ENCODE measurements at regions not wholly inside any gene's neighbourhood (a gene's known extent, or its start where the extent isn't known, plus 50 kb on each side); places are given as distances from the start of the nearest gene placed in this dataset.

GRCh38 chr1:189866606-189867005 lies 611.1 kb downstream of the BRINP3 start:
- no peak overlapping the region for H2AFZ ChIP-seq (ENCODE audit: low read depth, low read length)
- H3K36me3 ChIP-seq (replicated peaks; ENCODE audit: low read depth, low read length) = no peaks in the 10 kb centered on the region
- no peak overlapping the region for H3K27ac ChIP-seq (ENCODE audit: low read length)
- TF ChIP-seq, protein P1, sequence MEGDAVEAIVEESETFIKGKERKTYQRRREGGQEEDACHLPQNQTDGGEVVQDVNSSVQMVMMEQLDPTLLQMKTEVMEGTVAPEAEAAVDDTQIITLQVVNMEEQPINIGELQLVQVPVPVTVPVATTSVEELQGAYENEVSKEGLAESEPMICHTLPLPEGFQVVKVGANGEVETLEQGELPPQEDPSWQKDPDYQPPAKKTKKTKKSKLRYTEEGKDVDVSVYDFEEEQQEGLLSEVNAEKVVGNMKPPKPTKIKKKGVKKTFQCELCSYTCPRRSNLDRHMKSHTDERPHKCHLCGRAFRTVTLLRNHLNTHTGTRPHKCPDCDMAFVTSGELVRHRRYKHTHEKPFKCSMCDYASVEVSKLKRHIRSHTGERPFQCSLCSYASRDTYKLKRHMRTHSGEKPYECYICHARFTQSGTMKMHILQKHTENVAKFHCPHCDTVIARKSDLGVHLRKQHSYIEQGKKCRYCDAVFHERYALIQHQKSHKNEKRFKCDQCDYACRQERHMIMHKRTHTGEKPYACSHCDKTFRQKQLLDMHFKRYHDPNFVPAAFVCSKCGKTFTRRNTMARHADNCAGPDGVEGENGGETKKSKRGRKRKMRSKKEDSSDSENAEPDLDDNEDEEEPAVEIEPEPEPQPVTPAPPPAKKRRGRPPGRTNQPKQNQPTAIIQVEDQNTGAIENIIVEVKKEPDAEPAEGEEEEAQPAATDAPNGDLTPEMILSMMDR (IDR thresholded peaks at IDR 0.05; ENCODE audit: low read depth, low read length) = no peak
- no peak for TF ChIP-seq EZH2phosphoT487 (IDR thresholded peaks at IDR 0.05; ENCODE audit: low read depth)
- no peaks in the 10 kb centered on the region for H3K79me2 ChIP-seq (ENCODE audit: low read length)
- no peaks in the 10 kb centered on the region for H3K27me3 ChIP-seq (ENCODE audit: low read depth, low read length)
- H3K9ac ChIP-seq (ENCODE audit: low read length) = no peak overlapping the region
- no peak overlapping the region for H3K4me2 ChIP-seq (ENCODE audit: low read length)
- H3K4me1 ChIP-seq (ENCODE audit: low read length) = no peaks in the 10 kb centered on the region
- H3K4me3 ChIP-seq (ENCODE audit: low read length) = no peak overlapping the region
- no peaks in the 10 kb centered on the region for H3K9me3 ChIP-seq (ENCODE audit: insufficient read depth, low read length)
- H4K20me1 ChIP-seq (ENCODE audit: insufficient read depth, low read length) = no peaks in the 10 kb centered on the region

DNA sequence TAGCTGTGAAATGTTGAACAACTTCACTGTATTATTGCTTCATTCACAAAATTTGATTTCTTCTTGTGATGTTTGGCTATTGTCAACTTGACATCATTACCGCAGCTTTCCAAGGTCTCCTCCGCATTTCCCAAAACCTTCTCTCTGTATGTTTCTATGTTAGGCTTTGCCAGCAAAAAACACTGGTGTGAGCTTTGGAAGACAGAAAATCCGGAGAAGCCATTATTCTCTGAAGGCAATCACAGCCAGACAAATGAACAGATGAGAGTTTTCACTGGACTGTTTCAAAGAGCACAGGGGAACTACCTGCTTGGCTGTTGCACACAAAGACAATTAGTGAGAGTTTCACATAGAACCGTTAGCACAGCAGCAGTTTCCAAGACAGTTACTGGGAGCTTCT lies 609.6 kb downstream of the BRINP3 start:
- Histone ChIP-seq H3K9me3 (ENCODE audit: insufficient read depth, low read length) (no peaks in the 10 kb centered on the region), H3K79me2 (ENCODE audit: low read length) (no peaks in the 10 kb centered on the region), H3K27me3 (ENCODE audit: low read depth, low read length) (no peaks in the 10 kb centered on the region), H4K20me1 (ENCODE audit: insufficient read depth, low read length) (no peaks in the 10 kb centered on the region), H3K4me1 (ENCODE audit: low read length) (no peaks in the 10 kb centered on the region), H2AFZ (ENCODE audit: low read depth, low read length) (no peak overlapping the region), H3K9ac (ENCODE audit: low read length) (no peak overlapping the region), H3K27ac (ENCODE audit: low read length) (no peak overlapping the region), H3K4me2 (ENCODE audit: low read length) (no peak overlapping the region), H3K4me3 (ENCODE audit: low read length) (no peak overlapping the region), H3K36me3 (replicated peaks; ENCODE audit: low read depth, low read length) (no peaks in the 10 kb centered on the region)
- TF ChIP-seq EZH2phosphoT487 (IDR thresholded peaks at IDR 0.05; ENCODE audit: low read depth) = no peak
- TF ChIP-seq, protein P1 (IDR thresholded peaks at IDR 0.05; ENCODE audit: low read depth, low read length) = no peak

DNA sequence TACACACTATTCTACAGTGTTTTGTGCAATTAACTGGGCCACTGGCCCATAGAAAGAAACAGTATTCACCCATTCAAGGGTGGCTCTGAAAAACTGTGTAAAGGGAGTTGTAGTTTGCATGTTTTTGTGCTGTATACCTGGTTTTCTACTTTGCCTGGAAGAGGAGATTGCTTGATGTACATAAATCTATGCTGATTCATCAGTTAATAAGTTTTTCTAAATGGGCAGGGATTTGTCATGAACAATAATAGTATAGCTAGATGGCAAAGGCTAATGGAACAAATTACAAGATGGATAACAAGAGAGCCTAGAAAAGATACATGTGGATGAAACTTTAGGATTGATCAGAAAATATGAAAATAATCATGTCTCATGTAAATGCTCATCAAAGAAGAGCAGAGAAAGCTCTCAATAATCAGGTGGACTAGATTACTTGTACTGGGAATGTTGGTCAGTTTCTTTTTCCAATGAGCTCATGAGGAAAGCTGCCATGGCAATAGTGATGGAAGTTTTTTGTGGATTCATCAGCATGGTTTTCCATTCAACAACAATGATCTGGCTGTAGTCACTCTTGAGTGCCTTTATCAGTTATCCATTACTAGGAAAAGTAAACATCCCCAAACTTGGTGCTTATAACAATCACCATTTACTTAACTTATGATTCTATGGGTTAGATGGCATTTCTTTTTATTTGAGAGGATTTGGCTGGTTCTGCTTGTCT lies 602.8 kb downstream of the BRINP3 start:
- H3K79me2 ChIP-seq (ENCODE audit: low read length) = no peaks in the 10 kb centered on the region
- H3K27ac ChIP-seq (ENCODE audit: low read length) = no peak overlapping the region
- no peaks in the 10 kb centered on the region for H3K36me3 ChIP-seq (replicated peaks; ENCODE audit: low read depth, low read length)
- no peak overlapping the region for H3K4me2 ChIP-seq (ENCODE audit: low read length)
- TF ChIP-seq EZH2phosphoT487 (IDR thresholded peaks at IDR 0.05; ENCODE audit: low read depth) = no peak
- TF ChIP-seq, protein P1 (IDR thresholded peaks at IDR 0.05; ENCODE audit: low read depth, low read length) = no peak
- H3K27me3 ChIP-seq (ENCODE audit: low read depth, low read length) = no peaks in the 10 kb centered on the region
- H2AFZ ChIP-seq (ENCODE audit: low read depth, low read length) = no peak overlapping the region
- no peaks in the 10 kb centered on the region for H4K20me1 ChIP-seq (ENCODE audit: insufficient read depth, low read length)
- H3K4me3 ChIP-seq (ENCODE audit: low read length) = no peak overlapping the region
- no peaks in the 10 kb centered on the region for H3K9me3 ChIP-seq (ENCODE audit: insufficient read depth, low read length)
- H3K9ac ChIP-seq (ENCODE audit: low read length) = no peak overlapping the region
- no peaks in the 10 kb centered on the region for H3K4me1 ChIP-seq (ENCODE audit: low read length)

DNA sequence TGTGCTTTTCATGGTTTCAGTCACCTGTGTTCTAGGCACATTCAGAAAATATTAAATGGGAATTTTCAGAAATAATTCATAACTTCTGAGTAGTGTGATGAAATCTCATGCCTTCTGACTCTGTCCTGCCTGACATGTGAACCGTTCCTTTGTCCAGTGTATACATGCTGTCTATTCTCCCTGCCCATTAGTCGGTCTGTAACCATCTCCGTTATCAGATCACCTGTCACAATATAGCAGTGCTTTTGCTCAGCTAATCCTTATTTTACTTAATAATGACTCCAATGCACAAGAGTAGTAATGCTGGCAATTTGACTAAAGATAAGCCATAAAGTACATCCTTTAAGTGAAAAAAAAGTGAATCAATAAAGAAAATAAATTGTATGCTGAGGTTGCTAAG lies 597.5 kb downstream of the BRINP3 start:
- Histone ChIP-seq H3K9me3 (ENCODE audit: insufficient read depth, low read length) (no peaks in the 10 kb centered on the region), H3K27ac (ENCODE audit: low read length) (no peak overlapping the region), H3K9ac (ENCODE audit: low read length) (no peak overlapping the region), H3K36me3 (replicated peaks; ENCODE audit: low read depth, low read length) (no peaks in the 10 kb centered on the region), H3K4me2 (ENCODE audit: low read length) (no peak overlapping the region), H4K20me1 (ENCODE audit: insufficient read depth, low read length) (no peaks in the 10 kb centered on the region), H2AFZ (ENCODE audit: low read depth, low read length) (no peak overlapping the region), H3K79me2 (ENCODE audit: low read length) (no peaks in the 10 kb centered on the region), H3K27me3 (ENCODE audit: low read depth, low read length) (no peaks in the 10 kb centered on the region), H3K4me3 (ENCODE audit: low read length) (no peak overlapping the region), H3K4me1 (ENCODE audit: low read length) (no peaks in the 10 kb centered on the region)
- TF ChIP-seq, protein P1 (IDR thresholded peaks at IDR 0.05; ENCODE audit: low read depth, low read length) = no peak
- no peak for TF ChIP-seq EZH2phosphoT487 (IDR thresholded peaks at IDR 0.05; ENCODE audit: low read depth)

All from OCI-LY3 (cell line).